Suprapubic skin (tissue), 4 donors: ENCODE measurements at regions not wholly inside any gene's neighbourhood (a gene's known extent, or its start where the extent isn't known, plus 50 kb on each side); places are given as distances from the start of the nearest gene placed in this dataset.

ENCODE experiments used
- DNase-seq, 2 donors: peaks; one replicate each; pipeline ENCODE4 v3.0.0-alpha.2; 2019; ENCODE audit warnings: low spot score in 2 of 2
- H3K27ac ChIP-seq: fragments of 200-600 bp; sonication (generic); one replicate; pipeline ENCODE4 v1.5.1; 2019
- H3K27me3 ChIP-seq: fragments of 200-600 bp; sonication (generic); one replicate; pipeline ENCODE4 v1.5.1; 2019
- H3K36me3 ChIP-seq: fragments of 200-600 bp; sonication (generic); one replicate; pipeline ENCODE4 v1.5.1; 2019
- H3K4me1 ChIP-seq: fragments of 200-600 bp; sonication (generic); one replicate; pipeline ENCODE4 v1.5.1; 2019
- H3K4me3 ChIP-seq: fragments of 200-600 bp; sonication (generic); one replicate; pipeline ENCODE4 v1.5.1; 2019; ENCODE audit warnings: mild to moderate bottlenecking
- H3K9me3 ChIP-seq: fragments of 200-600 bp; sonication (generic); one replicate; pipeline ENCODE4 v1.5.1; 2019
- EP300 ChIP-seq: sonication (generic); formaldehyde crosslinking; IDR thresholded peaks from one replicate; pipeline ENCODE4 v1.6.1; 2017; ENCODE audit warnings: antibody characterized with exemption
- POLR2A ChIP-seq, 2 donors: fragments of 450-650 bp; IDR thresholded peaks; one replicate each; pipeline ENCODE4 v1.6.1; 2017; ENCODE audit warnings: antibody characterized with exemption in 2 of 2, mild to moderate bottlenecking in 2 of 2, moderate library complexity in 2 of 2
- POLR2AphosphoS5 ChIP-seq, 3 donors: sonication (generic); formaldehyde crosslinking; IDR thresholded peaks; one replicate each; pipeline ENCODE4 v1.6.1; 2017; ENCODE audit warnings: antibody characterized with exemption in 3 of 3
- WGBS: methylation state at CpG from one replicate; pipeline ENCODE4 v1.1.5; 2018; 5-methylcytosine and 5-hydroxymethylcytosine counted together
- TF ChIP-seq, protein P1 (sequence below), 2 donors: fragments of 200-600 bp in 1 of 2; fragments of 450-650 bp in 1 of 2; sonication (generic) in 1 of 2; IDR thresholded peaks; one replicate each; pipeline ENCODE4 v1.5.1; 2016 to 2019; ENCODE audit warnings: antibody characterized with exemption in 2 of 2, mild to moderate bottlenecking in 1 of 2, moderate library complexity in 1 of 2

DNA sequence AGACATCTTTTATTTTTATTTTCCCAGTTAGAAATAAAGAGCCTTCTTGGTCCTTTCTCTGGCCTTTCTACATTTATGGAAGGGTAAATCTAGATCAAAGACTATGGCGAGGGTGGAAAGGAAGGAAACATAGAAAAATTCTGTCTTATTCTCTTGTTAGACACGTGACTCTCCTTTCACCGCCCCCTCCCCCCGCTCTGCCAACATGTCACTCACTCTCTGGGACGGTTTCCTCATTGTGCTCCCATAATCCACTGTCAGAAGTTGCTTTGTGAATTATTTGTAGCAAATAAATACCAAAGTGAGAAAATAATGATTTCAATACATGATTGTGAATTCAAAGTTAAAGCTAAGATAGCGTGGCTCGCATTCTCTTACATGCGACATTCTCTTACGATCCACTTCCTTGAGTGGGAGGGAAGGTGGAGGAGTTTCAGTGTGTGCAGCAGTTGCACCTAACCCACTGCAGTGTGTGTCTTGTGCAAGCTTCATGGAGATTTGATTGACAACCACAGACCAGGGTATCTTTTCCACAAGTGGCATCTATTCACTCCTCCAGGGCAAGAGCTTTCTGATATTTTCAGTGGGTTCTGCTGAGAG lies 423.0 kb upstream of the KIF2A start:
- Histone ChIP-seq H3K36me3 (no peaks in the 10 kb centered on the region), H3K27ac (no peak overlapping the region), H3K27me3 (no peaks in the 10 kb centered on the region), H3K4me3 (no peak overlapping the region), H3K9me3 (no peaks in the 10 kb centered on the region), H3K4me1 (no peaks in the 10 kb centered on the region)
- TF ChIP-seq, protein P1, sequence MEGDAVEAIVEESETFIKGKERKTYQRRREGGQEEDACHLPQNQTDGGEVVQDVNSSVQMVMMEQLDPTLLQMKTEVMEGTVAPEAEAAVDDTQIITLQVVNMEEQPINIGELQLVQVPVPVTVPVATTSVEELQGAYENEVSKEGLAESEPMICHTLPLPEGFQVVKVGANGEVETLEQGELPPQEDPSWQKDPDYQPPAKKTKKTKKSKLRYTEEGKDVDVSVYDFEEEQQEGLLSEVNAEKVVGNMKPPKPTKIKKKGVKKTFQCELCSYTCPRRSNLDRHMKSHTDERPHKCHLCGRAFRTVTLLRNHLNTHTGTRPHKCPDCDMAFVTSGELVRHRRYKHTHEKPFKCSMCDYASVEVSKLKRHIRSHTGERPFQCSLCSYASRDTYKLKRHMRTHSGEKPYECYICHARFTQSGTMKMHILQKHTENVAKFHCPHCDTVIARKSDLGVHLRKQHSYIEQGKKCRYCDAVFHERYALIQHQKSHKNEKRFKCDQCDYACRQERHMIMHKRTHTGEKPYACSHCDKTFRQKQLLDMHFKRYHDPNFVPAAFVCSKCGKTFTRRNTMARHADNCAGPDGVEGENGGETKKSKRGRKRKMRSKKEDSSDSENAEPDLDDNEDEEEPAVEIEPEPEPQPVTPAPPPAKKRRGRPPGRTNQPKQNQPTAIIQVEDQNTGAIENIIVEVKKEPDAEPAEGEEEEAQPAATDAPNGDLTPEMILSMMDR (IDR thresholded peaks at IDR 0.05) = no peak
- TF ChIP-seq EP300 (no peak), POLR2AphosphoS5 (IDR thresholded peaks at IDR 0.05) (no peak), POLR2A (IDR thresholded peaks at IDR 0.05) (no peak)
- WGBS = 85% methylated on average over 9 of the region's 9 CpGs
- no peak for DNase-seq

DNA sequence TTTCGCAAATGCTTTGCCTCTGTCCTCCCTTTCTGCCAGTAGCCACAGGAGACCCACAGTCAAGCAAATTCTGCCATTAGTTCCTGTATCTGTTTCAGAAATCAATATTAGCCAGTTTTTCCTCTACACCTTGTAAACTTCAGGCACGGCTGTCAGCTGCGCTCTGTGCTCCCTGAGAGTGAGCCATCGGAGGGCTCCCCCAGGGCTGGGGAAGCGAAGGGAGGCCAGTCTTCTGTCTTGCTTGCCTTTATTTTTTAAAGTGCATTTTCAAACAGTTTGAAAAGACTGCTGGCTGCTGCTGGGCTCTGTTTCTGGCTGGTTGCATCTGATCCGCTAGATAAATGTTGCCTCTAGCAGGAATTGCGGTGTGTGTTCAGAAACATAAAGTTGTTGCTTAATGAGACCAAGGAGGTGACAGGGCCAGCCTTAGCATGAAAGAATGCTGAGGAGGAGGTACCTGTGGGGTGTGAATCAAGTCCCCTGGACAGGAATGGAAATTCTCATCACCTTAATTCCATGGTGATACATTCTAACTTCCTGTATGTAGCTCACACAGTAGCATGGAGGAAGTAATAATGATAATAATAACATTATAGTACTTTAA lies 421.7 kb upstream of the KIF2A start:
- Histone ChIP-seq H3K36me3 (no peaks in the 10 kb centered on the region), H3K9me3 (no peaks in the 10 kb centered on the region), H3K4me1 (no peaks in the 10 kb centered on the region), H3K27me3 (no peaks in the 10 kb centered on the region), H3K27ac (no peak overlapping the region), H3K4me3 (no peak overlapping the region)
- TF ChIP-seq POLR2A (IDR thresholded peaks at IDR 0.05) = no peak
- no peak for TF ChIP-seq POLR2AphosphoS5 (IDR thresholded peaks at IDR 0.05)
- TF ChIP-seq, protein P1 (IDR thresholded peaks at IDR 0.05) = no peak
- TF ChIP-seq EP300 = no peak
- DNase-seq = no peak
- 86% methylated on average over 7 of the region's 7 CpGs for WGBS

DNA sequence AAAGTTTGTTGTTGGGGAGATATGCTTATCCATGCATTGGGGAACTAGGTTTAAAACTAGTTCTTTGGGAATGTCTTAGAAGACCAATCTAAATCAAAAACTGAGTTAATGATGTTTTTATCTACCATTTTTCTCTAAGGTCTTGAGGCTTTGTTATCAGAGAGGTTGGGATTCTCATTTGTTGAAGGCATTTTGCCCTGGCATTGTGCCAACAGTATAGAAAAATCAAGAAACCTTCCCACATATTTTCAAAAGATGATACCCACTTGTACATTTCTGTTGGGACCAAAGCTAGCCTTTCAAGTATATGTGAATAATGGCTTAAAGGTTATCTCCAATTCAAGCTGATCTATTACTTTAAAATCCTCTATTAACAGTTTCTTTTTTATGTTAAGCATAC lies 419.8 kb upstream of the KIF2A start:
- no peak for TF ChIP-seq EP300
- TF ChIP-seq, protein P1 (IDR thresholded peaks at IDR 0.05) = no peak
- Histone ChIP-seq H3K27me3 (no peaks in the 10 kb centered on the region), H3K27ac (no peak overlapping the region), H3K4me1 (no peaks in the 10 kb centered on the region), H3K4me3 (no peak overlapping the region), H3K9me3 (no peaks in the 10 kb centered on the region), H3K36me3 (no peaks in the 10 kb centered on the region)
- DNase-seq = no peak

DNA sequence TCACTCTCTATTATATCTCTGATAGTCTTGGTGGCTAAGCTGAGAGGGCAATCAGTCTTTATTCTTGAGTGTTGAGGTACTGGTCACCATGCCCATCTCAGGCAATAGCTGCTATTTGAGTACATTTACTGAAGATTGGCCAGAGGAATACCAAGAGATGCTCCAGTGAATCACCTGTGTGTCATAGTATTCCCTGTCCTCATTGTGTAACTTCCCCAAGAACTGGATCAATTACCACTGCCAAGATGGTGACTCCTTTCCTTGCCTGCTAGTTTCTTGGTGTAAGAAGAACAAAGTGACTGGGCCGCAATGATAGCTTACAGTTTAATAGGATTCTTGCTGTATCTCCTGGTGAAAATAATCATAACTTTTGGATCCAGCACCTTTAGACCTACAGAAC lies 418.7 kb upstream of the KIF2A start:
- TF ChIP-seq EP300 (no peak), POLR2AphosphoS5 (IDR thresholded peaks at IDR 0.05) (no peak), POLR2A (IDR thresholded peaks at IDR 0.05) (no peak)
- TF ChIP-seq, protein P1 (IDR thresholded peaks at IDR 0.05) = no peak
- H3K27me3 ChIP-seq = no peaks in the 10 kb centered on the region
- H3K27ac ChIP-seq = no peak overlapping the region
- no peaks in the 10 kb centered on the region for H3K36me3 ChIP-seq
- 91% methylated on average over 1 of the region's 1 CpG for WGBS
- DNase-seq = no peak
- H3K9me3 ChIP-seq = no peaks in the 10 kb centered on the region
- no peaks in the 10 kb centered on the region for H3K4me1 ChIP-seq
- no peak overlapping the region for H3K4me3 ChIP-seq

DNA sequence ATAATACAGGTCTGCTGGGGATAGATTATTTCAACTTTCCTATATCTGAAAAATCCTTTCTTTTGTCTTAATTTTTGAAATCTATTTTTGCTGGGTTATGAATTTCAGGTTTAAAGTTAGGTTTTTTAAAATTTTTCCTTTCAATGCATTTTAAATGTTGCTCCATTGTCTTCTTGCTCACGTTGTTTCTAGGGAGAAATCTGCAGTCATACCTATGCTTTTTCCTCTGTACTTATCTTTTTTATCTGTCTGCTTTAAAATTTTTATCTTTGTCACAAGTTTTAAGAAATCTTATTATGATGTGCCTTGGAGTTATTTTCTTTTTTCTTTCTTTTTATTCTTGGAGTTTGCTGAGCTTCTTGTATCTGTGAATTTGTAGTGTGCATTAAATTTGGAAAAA lies 412.0 kb upstream of the KIF2A start:
- WGBS = 72% methylated on average over 1 of the region's 1 CpG

More for the DNA sequence above, 412.0 kb upstream of the KIF2A start:
- H3K27me3 ChIP-seq = peaks cover 3% of the 10 kb centered on the region
- TF ChIP-seq, protein P1 (IDR thresholded peaks at IDR 0.05) = no peak
- TF ChIP-seq POLR2AphosphoS5 (IDR thresholded peaks at IDR 0.05) (no peak), EP300 (no peak), POLR2A (IDR thresholded peaks at IDR 0.05) (no peak)
- no peak for DNase-seq
- H3K4me3 ChIP-seq = no peak overlapping the region
- no peaks in the 10 kb centered on the region for H3K9me3 ChIP-seq
- no peaks in the 10 kb centered on the region for H3K4me1 ChIP-seq
- no peak overlapping the region for H3K27ac ChIP-seq
- no peaks in the 10 kb centered on the region for H3K36me3 ChIP-seq
